ENCODE measurements at regions not wholly inside any gene's neighbourhood (a gene's known extent, or its start where the extent isn't known, plus 50 kb on each side); places are given as distances from the start of the nearest gene placed in this dataset.

DNA sequence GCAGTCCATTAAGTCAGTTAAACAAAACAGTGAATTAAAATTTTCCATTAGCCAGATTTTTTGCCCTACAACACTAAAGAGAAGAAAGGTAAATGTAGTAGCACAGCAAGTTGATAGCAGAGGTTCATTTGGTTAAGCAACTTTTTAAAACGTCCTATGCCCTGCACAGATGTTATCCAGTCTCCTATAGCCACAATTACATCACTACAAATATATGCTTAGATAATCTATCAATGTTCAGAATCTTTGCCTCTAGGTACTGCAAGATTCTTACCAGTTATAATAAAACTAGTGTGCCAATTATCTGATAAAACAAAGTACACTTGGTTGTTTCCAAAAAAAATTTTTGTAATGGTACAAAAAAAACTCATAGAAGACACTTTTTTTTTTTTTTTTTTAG lies 175.5 kb upstream of the MYO3A start:
- no peak overlapping the region for H3K9ac ChIP-seq

GRCh38 chr10:25761937-25762336 lies 172.1 kb upstream of the MYO3A start:
- TF ChIP-seq Cebpa-rat (IDR thresholded peaks at IDR 0.05), result no peak
- H3K9me3 ChIP-seq (replicated peaks in 1 of 11), result peaks cover 0 to 13% (median 0%) of the 10 kb centered on the region in 11 experiments; a peak in 6 of 22 replicates

More for the DNA sequence above, 175.5 kb upstream of the MYO3A start:
- Histone ChIP-seq H3K4me1 (peaks cover 0 to 19% (median 5%) of the 10 kb centered on the region in 10 experiments; a peak in 9 of 20 replicates), H4K20me1 (no peaks in the 10 kb centered on the region), H3K27ac (no peak overlapping the region), H3K4me2 (no peak overlapping the region), H3K9me3 (replicated peaks in 1 of 11) (peaks cover 0 to 17% (median 8%) of the 10 kb centered on the region in 11 experiments; a peak in 14 of 22 replicates), H3K36me3 (no peaks in the 10 kb centered on the region), H3K27me3 (no peaks in the 10 kb centered on the region), H3K4me3 (no peak overlapping the region)
- TF ChIP-seq Cebpa-rat (IDR thresholded peaks at IDR 0.05), result no peak

GRCh38 chr10:25766213-25766612 lies 167.8 kb upstream of the MYO3A start:
- no peak overlapping the region for H3K4me3 ChIP-seq
- H3K27me3 ChIP-seq, result no peaks in the 10 kb centered on the region
- no peaks in the 10 kb centered on the region for H3K36me3 ChIP-seq
- H3K27ac ChIP-seq, result no peak overlapping the region
- no peaks in the 10 kb centered on the region for H3K4me1 ChIP-seq
- H3K9me3 ChIP-seq (replicated peaks in 1 of 11), result peaks cover 0 to 13% (median 0%) of the 10 kb centered on the region in 11 experiments; a peak in 6 of 22 replicates
- H4K20me1 ChIP-seq, result no peaks in the 10 kb centered on the region
- H3K9ac ChIP-seq, result no peak overlapping the region
- no peak overlapping the region for H3K4me2 ChIP-seq
- TF ChIP-seq Cebpa-rat (IDR thresholded peaks at IDR 0.05), result no peak

More at GRCh38 chr10:25761937-25762336, 172.1 kb upstream of the MYO3A start:
- H3K27me3 ChIP-seq, result no peaks in the 10 kb centered on the region
- H4K20me1 ChIP-seq, result no peaks in the 10 kb centered on the region
- H3K4me3 ChIP-seq, result no peak overlapping the region
- H3K4me1 ChIP-seq, result peaks cover 0 to 5% (median 0%) of the 10 kb centered on the region in 10 experiments; a peak in 3 of 20 replicates
- H3K9ac ChIP-seq, result no peak overlapping the region
- H3K36me3 ChIP-seq, result no peaks in the 10 kb centered on the region
- no peak overlapping the region for H3K27ac ChIP-seq
- H3K4me2 ChIP-seq, result no peak overlapping the region

DNA sequence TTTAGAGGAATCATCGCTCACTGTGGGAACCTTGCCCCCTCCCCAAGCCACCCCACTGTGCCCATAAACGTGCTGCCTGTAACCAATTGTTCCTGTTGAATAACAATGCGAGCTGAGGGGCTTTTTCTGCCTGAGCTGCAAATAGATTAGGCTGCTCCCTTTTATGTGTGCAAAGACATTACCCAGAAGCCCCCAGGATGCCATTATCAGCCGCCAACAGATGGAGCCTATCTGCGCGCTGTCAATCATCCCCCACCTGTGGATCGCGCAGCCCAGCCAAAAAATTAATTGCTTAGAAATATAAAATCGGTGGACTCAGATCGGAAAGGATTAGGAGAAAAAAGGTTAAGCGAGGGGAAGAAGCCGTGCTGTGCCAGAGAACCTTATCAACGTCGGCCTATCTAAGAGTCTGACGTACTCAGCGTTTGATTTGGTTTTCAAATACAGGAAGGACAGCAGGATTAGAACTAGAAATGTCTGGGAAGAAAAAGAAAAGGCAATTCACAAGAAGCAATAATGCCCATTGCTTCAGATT lies 167.3 kb upstream of the MYO3A start:
- Histone ChIP-seq H3K27ac (no peak overlapping the region), H3K9me3 (replicated peaks in 1 of 11) (peaks cover 0 to 13% (median 0%) of the 10 kb centered on the region in 11 experiments; a peak in 6 of 22 replicates), H3K9ac (no peak overlapping the region), H3K36me3 (no peaks in the 10 kb centered on the region), H3K27me3 (no peaks in the 10 kb centered on the region), H4K20me1 (no peaks in the 10 kb centered on the region), H3K4me3 (no peak overlapping the region), H3K4me1 (no peaks in the 10 kb centered on the region), H3K4me2 (no peak overlapping the region)
- no peak for TF ChIP-seq Cebpa-rat (IDR thresholded peaks at IDR 0.05)

DNA sequence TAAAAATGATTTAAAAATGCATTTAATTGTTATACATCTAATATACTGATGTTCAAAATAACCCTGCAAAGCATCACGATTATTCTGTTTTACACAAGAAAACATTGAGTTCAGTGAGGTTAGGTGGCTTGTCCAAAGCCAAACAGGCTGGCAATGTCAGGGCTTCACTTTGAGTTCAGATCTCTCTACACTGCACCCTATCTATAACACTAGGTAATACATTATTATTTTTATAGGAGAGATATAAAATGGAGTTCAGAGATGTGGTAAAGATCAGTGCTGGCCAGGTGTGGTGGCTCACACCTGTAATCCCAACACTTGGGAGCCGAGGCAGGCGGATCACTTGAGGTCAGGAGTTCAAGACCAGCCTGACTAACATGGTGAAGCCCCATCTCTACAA lies 165.9 kb upstream of the MYO3A start:
- H4K20me1 ChIP-seq, result no peaks in the 10 kb centered on the region
- TF ChIP-seq Cebpa-rat (IDR thresholded peaks at IDR 0.05), result no peak
- H3K4me1 ChIP-seq, result no peaks in the 10 kb centered on the region
- H3K27ac ChIP-seq, result no peak overlapping the region
- H3K9ac ChIP-seq, result no peak overlapping the region
- H3K9me3 ChIP-seq (replicated peaks in 1 of 11), result peaks cover 0 to 7% (median 0%) of the 10 kb centered on the region in 11 experiments; a peak in 6 of 22 replicates
- no peaks in the 10 kb centered on the region for H3K27me3 ChIP-seq
- no peak overlapping the region for H3K4me3 ChIP-seq
- no peak overlapping the region for H3K4me2 ChIP-seq
- H3K36me3 ChIP-seq, result no peaks in the 10 kb centered on the region

DNA sequence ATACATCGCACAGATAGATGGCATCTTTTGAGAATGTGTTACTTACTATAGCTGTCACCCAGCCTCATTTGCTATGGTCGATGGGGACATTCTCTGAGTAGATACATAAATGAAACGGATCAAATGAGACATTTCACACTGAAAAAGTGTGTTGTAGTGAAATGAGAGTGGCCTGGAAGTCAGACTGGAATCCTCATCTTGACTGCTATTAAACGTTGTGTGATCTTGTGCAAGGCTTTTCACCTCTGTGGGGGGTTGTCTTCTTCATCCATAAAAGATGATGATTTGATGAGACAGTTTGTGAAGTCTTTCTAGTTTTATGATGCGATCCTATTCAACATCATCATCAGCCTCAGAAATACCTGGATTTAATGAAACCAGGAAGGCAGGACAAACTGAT lies 155.4 kb upstream of the MYO3A start:
- H3K27me3 ChIP-seq, result no peaks in the 10 kb centered on the region
- TF ChIP-seq Cebpa-rat (IDR thresholded peaks at IDR 0.05), result no peak
- peaks cover 0 to 23% (median 0%) of the 10 kb centered on the region in 11 experiments; a peak in 7 of 22 replicates for H3K9me3 ChIP-seq (replicated peaks in 1 of 11)
- no peak overlapping the region for H3K27ac ChIP-seq
- H3K4me2 ChIP-seq, result no peak overlapping the region
- no peaks in the 10 kb centered on the region for H3K36me3 ChIP-seq
- no peaks in the 10 kb centered on the region for H3K4me1 ChIP-seq
- no peaks in the 10 kb centered on the region for H4K20me1 ChIP-seq
- no peak overlapping the region for H3K9ac ChIP-seq
- H3K4me3 ChIP-seq, result no peak overlapping the region

GRCh38 chr10:25786161-25786560 lies 147.9 kb upstream of the MYO3A start:
- H3K4me3 ChIP-seq, result no peak overlapping the region
- H3K27me3 ChIP-seq, result no peaks in the 10 kb centered on the region
- no peak overlapping the region for H3K9ac ChIP-seq
- no peaks in the 10 kb centered on the region for H4K20me1 ChIP-seq
- no peak for TF ChIP-seq Cebpa-rat (IDR thresholded peaks at IDR 0.05)
- H3K4me1 ChIP-seq, result no peaks in the 10 kb centered on the region
- H3K27ac ChIP-seq, result no peak overlapping the region
- H3K4me2 ChIP-seq, result no peak overlapping the region
- no peaks in the 10 kb centered on the region for H3K36me3 ChIP-seq
- H3K9me3 ChIP-seq (replicated peaks in 1 of 11), result no peaks in the 10 kb centered on the region

DNA sequence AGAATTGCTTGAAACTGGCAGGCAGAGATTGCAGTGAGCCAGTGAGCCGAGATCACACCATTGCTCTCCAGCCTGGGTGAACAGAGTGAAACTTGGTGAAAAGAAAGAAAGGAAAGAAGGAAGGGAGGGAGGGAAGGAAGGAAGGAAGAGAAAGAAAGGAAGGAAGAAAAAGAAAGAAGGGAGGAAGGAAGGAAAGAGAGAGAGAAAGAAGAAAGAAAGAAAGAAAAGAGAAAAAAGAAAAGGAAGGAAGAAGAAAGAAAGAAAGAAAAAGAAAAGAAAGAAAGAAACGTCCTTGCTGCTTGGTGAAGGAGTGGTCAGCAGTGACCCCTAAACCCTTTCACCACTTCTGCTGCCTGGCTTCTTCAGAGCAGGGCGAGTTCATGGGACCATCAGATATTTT lies 147.1 kb upstream of the MYO3A start:
- Histone ChIP-seq H4K20me1 (no peaks in the 10 kb centered on the region), H3K27me3 (no peaks in the 10 kb centered on the region), H3K9ac (no peak overlapping the region), H3K4me1 (no peaks in the 10 kb centered on the region), H3K4me3 (no peak overlapping the region), H3K4me2 (no peak overlapping the region), H3K9me3 (replicated peaks in 1 of 11) (no peaks in the 10 kb centered on the region), H3K36me3 (no peaks in the 10 kb centered on the region), H3K27ac (no peak overlapping the region)
- TF ChIP-seq Cebpa-rat (IDR thresholded peaks at IDR 0.05), result no peak

GRCh38 chr10:25797888-25798429 lies 136.1 kb upstream of the MYO3A start:
- Histone ChIP-seq H3K9me3 (replicated peaks in 1 of 11) (peaks cover 0 to 7% (median 0%) of the 10 kb centered on the region in 11 experiments; a peak in 4 of 22 replicates), H3K36me3 (no peaks in the 10 kb centered on the region), H3K27ac (no peak overlapping the region), H3K4me2 (no peak overlapping the region), H4K20me1 (no peaks in the 10 kb centered on the region), H3K4me3 (no peak overlapping the region), H3K27me3 (no peaks in the 10 kb centered on the region), H3K9ac (no peak overlapping the region), H3K4me1 (no peaks in the 10 kb centered on the region)
- TF ChIP-seq Cebpa-rat (IDR thresholded peaks at IDR 0.05), result no peak

DNA sequence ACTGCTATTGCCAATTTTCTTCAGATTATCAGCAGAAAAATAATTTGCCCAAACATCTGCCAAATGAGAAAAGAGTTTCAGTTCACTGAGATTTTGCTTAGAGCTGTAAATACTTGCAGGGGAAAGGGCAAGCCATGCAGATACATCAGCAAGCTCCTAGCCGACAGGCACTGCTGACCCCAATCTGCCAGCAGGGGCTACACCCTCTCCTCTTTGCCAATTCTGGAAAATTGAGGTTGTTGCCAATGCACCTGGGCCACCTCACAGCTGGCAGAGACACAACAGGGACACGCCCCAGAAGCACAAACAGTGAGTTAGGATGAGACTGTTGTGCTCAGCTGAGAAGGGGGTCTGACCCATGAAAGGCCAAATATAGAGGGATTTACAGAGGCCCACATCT lies 129.5 kb upstream of the MYO3A start:
- Histone ChIP-seq H3K9me3 (replicated peaks in 1 of 11) (no peaks in the 10 kb centered on the region), H3K4me2 (no peak overlapping the region), H3K27me3 (no peaks in the 10 kb centered on the region), H4K20me1 (no peaks in the 10 kb centered on the region), H3K9ac (no peak overlapping the region), H3K4me1 (no peaks in the 10 kb centered on the region), H3K4me3 (no peak overlapping the region), H3K27ac (no peak overlapping the region), H3K36me3 (no peaks in the 10 kb centered on the region)
- TF ChIP-seq Cebpa-rat (IDR thresholded peaks at IDR 0.05), result no peak

Measured in BLaER1 treated with 17β-estradiol and CSF1 and Interleukin-3, amounts not matched to agents 10 nM and 100 nM (cell line).